Thyroid gland (tissue), 4 donors: ENCODE measurements at regions not wholly inside any gene's neighbourhood (a gene's known extent, or its start where the extent isn't known, plus 50 kb on each side); places are given as distances from the start of the nearest gene placed in this dataset.

Source experiments
- DNase-seq, 2 donors: peaks; one replicate each; pipeline ENCODE4 v3.0.0-alpha.2; 2019
- H3K27ac ChIP-seq, 3 donors: fragments of 200-600 bp; sonication (generic); 1 replicate in 2 of 3; 2 replicates in 1 of 3; pipeline ENCODE4 v1.5.1; 2016 to 2019; ENCODE audit warnings: mild to moderate bottlenecking in 1 of 3, moderate library complexity in 1 of 3
- H3K27me3 ChIP-seq: fragments of 200-600 bp; sonication (generic); one replicate; pipeline ENCODE4 v1.5.1; 2019
- H3K36me3 ChIP-seq, 2 donors: fragments of 200-600 bp; sonication (generic); one replicate each; pipeline ENCODE4 v1.5.1; 2016 to 2019
- H3K4me1 ChIP-seq, 2 donors: fragments of 200-600 bp; sonication (generic); one replicate each; pipeline ENCODE4 v1.5.1; 2017 to 2019
- H3K4me3 ChIP-seq, 3 donors: fragments of 200-600 bp; sonication (generic); replicated peaks in 1 of 3; 1 replicate in 2 of 3; 2 replicates in 1 of 3; pipeline ENCODE4 v1.5.1; 2016; ENCODE audit warnings: mild to moderate bottlenecking in 1 of 3
- H3K9me3 ChIP-seq: fragments of 200-600 bp; sonication (generic); one replicate; pipeline ENCODE4 v1.5.1; 2017
- POLR2A ChIP-seq, 2 donors: fragments of 450-650 bp; IDR thresholded peaks; one replicate each; pipeline ENCODE4 v1.6.1; 2017; ENCODE audit warnings: antibody characterized with exemption in 2 of 2, mild to moderate bottlenecking in 2 of 2, moderate library complexity in 1 of 2
- WGBS, 2 donors: methylation state at CpG; one replicate each; pipeline ENCODE4 v1.1.5; 2017; 5-methylcytosine and 5-hydroxymethylcytosine counted together
- intact Hi-C: fragments of 100-400 bp; cut with DNase I; formaldehyde crosslinking; loops from one replicate; pipeline ENCODE4 v1.15.1; 2023
- TF ChIP-seq, protein P1 (sequence below), 6 experiments: fragments of 200-600 bp in 3 of 6; fragments of 450-650 bp in 3 of 6; sonication (generic) in 3 of 6; IDR thresholded peaks; one replicate each; pipeline ENCODE4 v1.5.1; 2016 to 2019; ENCODE audit warnings: antibody characterized with exemption in 6 of 6, mild to moderate bottlenecking in 2 of 6, inconsistent platforms in 1 of 6, moderate library complexity in 1 of 6

DNA sequence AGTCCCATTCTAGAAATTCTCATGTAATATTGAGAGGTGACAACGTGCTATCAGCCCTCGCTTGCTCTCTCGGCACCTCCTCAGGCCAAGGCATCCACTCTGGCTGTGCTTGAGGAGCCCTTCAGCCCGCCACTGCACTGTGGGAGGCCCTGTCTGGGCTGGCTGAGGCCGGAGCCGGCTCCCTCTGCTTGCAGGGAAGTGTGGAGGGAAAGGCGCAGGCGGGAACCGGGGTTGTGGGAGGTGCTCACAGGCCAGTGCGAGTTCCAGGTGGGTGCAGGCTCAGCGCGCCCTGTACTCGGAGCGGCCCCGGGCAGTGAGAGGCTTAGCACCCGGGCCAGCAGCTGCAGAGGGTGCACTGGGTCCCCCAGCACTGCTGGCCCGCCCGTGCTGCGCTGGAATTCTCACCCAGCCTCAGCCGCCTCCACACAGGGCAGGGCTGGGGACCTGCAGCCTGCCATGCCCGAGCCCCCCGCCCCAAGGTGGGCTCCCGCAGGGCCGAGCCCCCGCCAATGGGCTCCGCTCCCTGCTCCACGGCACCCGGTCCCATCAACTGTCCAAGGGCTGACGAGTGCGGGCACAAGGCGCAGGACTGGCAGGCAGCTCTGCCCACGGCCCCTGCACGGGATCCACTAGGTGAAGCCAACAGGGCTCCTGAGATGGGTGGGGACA lies 1680.6 kb upstream of the LRRTM1 start:
- Histone ChIP-seq H3K27me3 (no peaks in the 10 kb centered on the region), H3K4me1 (no peaks in the 10 kb centered on the region), H3K27ac (no peak overlapping the region), H3K36me3 (no peaks in the 10 kb centered on the region), H3K9me3 (no peaks in the 10 kb centered on the region), H3K4me3 (no peak overlapping the region)
- DNase-seq = no peak
- no peak for TF ChIP-seq POLR2A (IDR thresholded peaks at IDR 0.05)
- TF ChIP-seq, protein P1, sequence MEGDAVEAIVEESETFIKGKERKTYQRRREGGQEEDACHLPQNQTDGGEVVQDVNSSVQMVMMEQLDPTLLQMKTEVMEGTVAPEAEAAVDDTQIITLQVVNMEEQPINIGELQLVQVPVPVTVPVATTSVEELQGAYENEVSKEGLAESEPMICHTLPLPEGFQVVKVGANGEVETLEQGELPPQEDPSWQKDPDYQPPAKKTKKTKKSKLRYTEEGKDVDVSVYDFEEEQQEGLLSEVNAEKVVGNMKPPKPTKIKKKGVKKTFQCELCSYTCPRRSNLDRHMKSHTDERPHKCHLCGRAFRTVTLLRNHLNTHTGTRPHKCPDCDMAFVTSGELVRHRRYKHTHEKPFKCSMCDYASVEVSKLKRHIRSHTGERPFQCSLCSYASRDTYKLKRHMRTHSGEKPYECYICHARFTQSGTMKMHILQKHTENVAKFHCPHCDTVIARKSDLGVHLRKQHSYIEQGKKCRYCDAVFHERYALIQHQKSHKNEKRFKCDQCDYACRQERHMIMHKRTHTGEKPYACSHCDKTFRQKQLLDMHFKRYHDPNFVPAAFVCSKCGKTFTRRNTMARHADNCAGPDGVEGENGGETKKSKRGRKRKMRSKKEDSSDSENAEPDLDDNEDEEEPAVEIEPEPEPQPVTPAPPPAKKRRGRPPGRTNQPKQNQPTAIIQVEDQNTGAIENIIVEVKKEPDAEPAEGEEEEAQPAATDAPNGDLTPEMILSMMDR (IDR thresholded peaks at IDR 0.05) = no peak
- 94% methylated on average over 16 to 23 of the region's 33 CpGs for WGBS, 2 donors
- intact Hi-C loops = no loop called here

DNA sequence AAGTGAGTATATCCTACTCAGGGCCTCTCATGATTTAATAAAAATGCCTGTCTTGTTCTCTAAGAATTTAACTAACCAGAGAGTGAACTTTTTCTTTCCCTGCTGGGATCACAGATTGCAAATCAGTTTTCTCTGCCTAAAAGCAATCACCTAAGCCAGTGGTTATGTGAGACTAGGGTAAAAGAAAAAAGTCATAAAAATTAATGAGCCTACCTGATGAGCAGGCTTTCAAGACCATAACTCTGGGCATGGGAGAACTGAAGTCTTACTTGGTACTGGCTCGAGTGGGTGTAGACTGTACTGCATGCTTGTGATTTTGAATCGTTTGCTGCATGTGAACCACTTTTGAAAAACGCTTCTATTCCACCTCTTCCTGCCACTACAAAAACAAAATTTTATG lies 1677.0 kb upstream of the LRRTM1 start:
- WGBS, 2 donors = 36 to 38% methylated on average over 3 of the region's 3 CpGs
- DNase-seq = no peak
- H3K27ac ChIP-seq = no peak overlapping the region

DNA sequence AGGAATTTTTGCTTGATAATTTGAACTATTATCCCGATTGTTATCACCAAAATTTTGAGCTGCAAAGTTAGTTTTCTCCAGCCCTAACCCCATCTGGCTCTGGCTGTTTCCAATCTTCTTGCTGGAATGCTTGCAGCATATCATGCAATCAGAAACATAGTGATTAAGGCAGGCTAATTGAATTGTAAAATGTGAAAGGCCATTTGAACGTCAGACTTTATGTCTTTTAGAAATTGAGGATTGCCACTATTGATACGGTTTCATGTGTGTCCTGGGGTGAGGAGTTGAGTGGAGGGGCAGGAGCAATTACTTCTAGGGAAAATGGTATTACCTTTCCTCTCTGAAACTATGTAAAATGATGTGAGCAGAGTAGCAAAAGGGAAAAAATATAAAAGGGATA lies 1674.5 kb upstream of the LRRTM1 start:
- DNase-seq = no peak
- H3K27ac ChIP-seq = no peak overlapping the region
- H3K27me3 ChIP-seq = no peaks in the 10 kb centered on the region
- H3K9me3 ChIP-seq = no peaks in the 10 kb centered on the region
- H3K4me3 ChIP-seq = no peak overlapping the region
- WGBS, 2 donors = 81 to 83% methylated on average over 3 of the region's 3 CpGs
- H3K36me3 ChIP-seq = no peaks in the 10 kb centered on the region
- TF ChIP-seq, protein P1 (IDR thresholded peaks at IDR 0.05) = no peak
- H3K4me1 ChIP-seq = no peaks in the 10 kb centered on the region
- intact Hi-C loops = no loop called here

More for the DNA sequence above, 1677.0 kb upstream of the LRRTM1 start:
- no peak overlapping the region for H3K4me3 ChIP-seq
- TF ChIP-seq, protein P1 (IDR thresholded peaks at IDR 0.05) = no peak
- H3K36me3 ChIP-seq = no peaks in the 10 kb centered on the region
- intact Hi-C loops = no loop called here
- H3K4me1 ChIP-seq = no peaks in the 10 kb centered on the region
- H3K27me3 ChIP-seq = no peaks in the 10 kb centered on the region
- no peaks in the 10 kb centered on the region for H3K9me3 ChIP-seq

DNA sequence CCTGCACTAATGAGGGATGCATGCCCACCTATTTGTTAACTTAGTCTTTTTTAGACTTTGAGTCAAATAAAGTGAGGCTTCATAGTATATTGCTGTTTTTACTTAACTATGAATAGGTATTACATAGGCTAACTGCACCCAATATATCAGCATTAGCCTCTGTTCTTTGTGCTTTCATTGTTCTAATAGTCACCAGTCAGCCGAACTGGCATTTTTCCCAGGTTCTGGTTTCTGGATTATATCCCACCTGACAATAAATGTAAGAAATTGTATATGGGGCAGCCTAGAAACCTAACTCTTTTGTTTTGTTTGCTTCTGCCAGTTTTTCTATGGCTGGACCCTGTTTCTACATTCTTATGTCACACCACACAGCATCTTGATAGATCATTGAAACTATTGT lies 1672.4 kb upstream of the LRRTM1 start:
- DNase-seq = no peak
- Histone ChIP-seq H3K4me1 (no peaks in the 10 kb centered on the region), H3K27ac (no peak overlapping the region), H3K4me3 (no peak overlapping the region), H3K9me3 (no peaks in the 10 kb centered on the region), H3K36me3 (no peaks in the 10 kb centered on the region), H3K27me3 (no peaks in the 10 kb centered on the region)
- intact Hi-C loops = no loop called here
- TF ChIP-seq, protein P1 (IDR thresholded peaks at IDR 0.05) = no peak
- TF ChIP-seq POLR2A (IDR thresholded peaks at IDR 0.05) = no peak
- WGBS, 2 donors = 54 to 55% methylated on average over 1 of the region's 1 CpG

DNA sequence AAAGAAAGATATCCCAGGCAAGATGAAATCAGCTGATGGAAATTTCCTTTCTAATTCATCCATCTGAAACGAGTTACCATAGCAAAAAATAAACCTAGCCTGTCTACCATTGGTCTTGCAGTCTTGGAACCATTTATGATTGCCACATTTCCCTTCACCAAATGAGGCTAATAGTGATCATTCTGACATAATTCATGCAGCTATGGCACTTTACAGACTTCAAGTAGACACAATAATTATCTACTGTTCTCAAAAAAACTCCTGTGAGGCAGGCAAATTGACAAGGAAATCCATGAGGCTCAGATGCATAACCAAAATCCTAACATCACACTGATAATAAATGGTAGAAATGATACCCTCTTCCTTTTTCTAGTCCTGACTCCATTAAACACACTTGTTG lies 1669.7 kb upstream of the LRRTM1 start:
- 35 to 44% methylated on average over 1 of the region's 1 CpG for WGBS, 2 donors
- Histone ChIP-seq H3K27me3 (no peaks in the 10 kb centered on the region), H3K9me3 (no peaks in the 10 kb centered on the region), H3K36me3 (no peaks in the 10 kb centered on the region), H3K27ac (no peak overlapping the region), H3K4me3 (no peak overlapping the region), H3K4me1 (no peaks in the 10 kb centered on the region)
- TF ChIP-seq, protein P1 (IDR thresholded peaks at IDR 0.05) = no peak
- TF ChIP-seq POLR2A (IDR thresholded peaks at IDR 0.05) = no peak
- intact Hi-C loops = no loop called here
- DNase-seq = no peak
